GM12873 (cell line): ENCODE measurements at regions not wholly inside any gene's neighbourhood (a gene's known extent, or its start where the extent isn't known, plus 50 kb on each side); places are given as distances from the start of the nearest gene placed in this dataset.

Experiments used
- TF ChIP-seq, protein P1 (sequence below): IDR thresholded peaks from 2 replicates; pipeline ENCODE4 v1.5.1; 2012; ENCODE audit warnings: low read depth, mild to moderate bottlenecking, moderate library complexity, low read length, control low read depth; ENCODE audit not compliant: insufficient read depth; ENCODE audit errors: missing control alignments

DNA sequence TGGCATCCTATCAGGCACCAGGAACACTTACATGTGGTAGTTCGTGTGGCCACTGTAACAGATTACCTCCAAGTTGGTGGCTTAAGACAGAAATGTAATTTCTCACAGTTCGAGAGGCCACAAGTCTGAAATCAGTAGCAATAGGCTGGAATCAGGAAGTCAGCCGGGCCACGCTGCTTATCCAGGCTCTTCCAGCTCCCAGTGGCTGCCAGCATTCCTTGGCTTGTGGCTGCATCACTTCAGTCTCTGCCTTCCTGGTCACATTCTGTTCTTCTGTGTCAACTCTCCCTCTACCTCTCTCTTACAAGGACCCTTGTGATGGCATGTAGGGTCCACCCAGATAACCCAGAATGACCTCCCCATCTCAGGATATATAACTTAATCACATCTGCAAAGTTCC lies 78.7 kb upstream of the MSX2 start:
- TF ChIP-seq, protein P1, sequence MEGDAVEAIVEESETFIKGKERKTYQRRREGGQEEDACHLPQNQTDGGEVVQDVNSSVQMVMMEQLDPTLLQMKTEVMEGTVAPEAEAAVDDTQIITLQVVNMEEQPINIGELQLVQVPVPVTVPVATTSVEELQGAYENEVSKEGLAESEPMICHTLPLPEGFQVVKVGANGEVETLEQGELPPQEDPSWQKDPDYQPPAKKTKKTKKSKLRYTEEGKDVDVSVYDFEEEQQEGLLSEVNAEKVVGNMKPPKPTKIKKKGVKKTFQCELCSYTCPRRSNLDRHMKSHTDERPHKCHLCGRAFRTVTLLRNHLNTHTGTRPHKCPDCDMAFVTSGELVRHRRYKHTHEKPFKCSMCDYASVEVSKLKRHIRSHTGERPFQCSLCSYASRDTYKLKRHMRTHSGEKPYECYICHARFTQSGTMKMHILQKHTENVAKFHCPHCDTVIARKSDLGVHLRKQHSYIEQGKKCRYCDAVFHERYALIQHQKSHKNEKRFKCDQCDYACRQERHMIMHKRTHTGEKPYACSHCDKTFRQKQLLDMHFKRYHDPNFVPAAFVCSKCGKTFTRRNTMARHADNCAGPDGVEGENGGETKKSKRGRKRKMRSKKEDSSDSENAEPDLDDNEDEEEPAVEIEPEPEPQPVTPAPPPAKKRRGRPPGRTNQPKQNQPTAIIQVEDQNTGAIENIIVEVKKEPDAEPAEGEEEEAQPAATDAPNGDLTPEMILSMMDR, result no peak

DNA sequence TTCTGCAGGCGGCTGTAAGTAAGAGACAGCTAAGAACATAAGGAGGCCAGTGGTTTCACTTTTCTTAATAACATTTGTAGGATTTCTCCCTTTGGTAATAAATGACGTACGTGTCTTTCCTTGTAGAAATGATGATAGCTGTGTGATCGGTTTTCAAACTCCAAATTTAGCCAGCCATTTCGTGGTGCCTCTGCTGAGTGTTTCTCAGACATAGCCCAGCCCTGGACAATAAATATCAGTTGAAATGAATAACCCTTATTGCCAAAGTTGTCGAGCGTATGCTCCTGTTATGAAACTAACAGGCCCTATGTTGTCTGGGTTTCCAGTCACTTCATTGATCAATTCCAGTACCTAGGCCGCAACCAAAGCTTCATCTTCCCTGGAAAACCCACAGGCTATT lies 75.0 kb upstream of the MSX2 start:
- TF ChIP-seq, protein P1, result no peak

DNA sequence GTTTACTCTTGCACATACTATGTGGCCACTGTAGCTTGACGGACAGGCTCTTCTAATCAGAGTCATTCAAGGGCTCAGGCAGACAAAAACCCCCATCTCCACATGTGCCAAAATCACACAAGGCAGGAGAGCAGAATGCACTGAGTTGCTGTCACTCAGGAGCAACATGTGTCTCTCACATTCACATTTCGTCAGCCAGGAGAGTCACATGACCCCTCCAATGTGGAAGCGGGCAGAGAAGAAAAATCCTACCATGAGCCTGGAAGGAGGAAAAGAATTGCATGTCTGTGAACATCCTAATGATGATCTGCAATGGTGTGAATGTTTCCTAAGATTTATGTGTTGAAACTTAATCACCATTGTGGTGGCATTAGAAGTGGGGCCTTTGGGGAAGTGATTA lies 69.9 kb upstream of the MSX2 start:
- TF ChIP-seq, protein P1, result no peak

DNA sequence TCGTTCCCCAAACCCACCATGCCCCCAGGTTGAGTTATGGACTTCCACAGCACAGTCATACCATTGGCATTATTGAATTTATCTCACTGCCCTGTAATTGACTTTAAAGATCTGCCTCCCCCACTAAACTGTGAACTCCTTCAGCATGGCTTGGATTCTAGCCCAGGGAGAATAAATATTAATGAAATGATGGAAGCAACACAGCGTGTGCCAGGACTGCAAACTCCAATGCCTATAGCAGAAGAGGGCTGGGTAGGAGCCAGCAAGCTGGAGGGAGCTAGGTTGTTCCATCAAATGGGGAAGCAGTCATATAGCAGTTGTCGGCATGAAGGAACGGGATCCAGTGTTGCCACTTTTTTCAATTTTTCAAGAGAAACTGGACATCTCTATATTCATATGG lies 69.0 kb upstream of the MSX2 start:
- TF ChIP-seq, protein P1, result no peak

DNA sequence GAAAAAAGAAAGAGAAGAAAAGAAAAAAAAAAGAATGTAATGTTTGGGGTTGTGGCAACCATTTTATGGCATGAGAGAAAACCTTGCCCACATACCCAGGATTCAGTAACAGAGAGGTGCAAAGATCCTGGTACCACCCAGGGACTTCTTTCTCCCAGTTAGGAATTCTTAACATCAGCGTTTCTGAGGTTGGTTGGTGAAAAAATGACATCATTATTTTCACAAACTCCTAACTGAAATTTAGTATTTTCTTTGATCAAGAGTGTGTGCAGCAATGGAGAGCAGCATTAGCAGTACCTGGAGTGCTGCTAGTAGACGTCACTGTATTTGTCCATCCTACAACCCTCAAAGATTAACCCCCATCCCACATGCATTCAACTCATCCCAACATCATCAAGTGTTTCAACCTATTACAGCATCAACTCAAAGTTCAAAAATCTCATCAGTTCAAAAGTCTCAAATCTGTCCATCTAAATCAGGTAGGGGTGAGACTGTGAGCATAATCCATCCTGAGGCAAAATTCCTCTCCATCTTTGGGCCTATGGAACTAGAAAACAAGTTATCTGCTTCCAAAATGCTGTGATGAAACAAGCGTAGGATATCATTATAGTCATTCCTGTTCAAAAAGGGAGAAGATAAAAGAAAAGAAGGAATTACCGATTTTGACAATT lies 60.1 kb upstream of the MSX2 start:
- TF ChIP-seq, protein P1, result no peak

DNA sequence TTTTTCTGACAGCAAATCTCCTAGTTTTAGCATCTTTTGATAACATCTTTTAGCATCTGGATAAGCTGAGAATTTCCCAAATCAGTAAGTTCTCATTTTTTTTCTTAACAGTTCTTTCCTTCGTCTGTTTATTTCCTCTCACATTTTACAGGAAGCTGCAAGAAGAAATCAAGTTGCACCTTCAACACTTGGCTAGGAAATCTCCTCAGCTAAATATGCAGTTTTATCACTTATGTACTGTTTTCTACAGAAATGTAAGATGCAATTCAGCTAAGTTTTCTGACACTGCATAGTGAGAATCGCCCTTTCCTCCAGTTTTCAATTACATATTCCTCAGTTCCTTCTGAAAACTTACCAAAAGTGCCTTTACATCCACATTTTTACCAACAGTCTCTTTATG lies 59.0 kb upstream of the MSX2 start:
- TF ChIP-seq, protein P1, result no peak

DNA sequence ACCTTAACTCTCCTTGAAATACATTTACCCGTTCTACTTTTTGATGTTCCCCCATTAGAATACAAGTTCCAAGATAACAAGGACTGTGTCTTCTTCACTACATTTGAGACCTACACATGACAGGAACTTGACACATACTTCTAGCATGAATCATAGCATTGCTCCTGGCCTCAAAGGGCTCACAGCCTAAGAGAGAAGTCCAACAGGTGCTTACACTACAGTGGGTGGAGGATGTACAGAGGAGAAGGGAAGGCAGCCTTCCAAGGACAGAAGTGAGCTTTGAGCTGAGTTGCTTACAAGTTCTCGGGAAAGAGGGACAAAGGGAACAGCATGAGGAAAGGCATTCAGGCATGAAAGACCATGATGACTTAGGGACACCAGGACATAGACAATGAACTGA lies 56.9 kb upstream of the MSX2 start:
- TF ChIP-seq, protein P1, result no peak
